ENCODE measurements at regions not wholly inside any gene's neighbourhood (a gene's known extent, or its start where the extent isn't known, plus 50 kb on each side); places are given as distances from the start of the nearest gene placed in this dataset.

- Histone ChIP-seq H3K4me3 (no peak overlapping the region), H3K27ac (replicated peaks) (no peak overlapping the region), H3K9me3 (replicated peaks) (no peaks in the 10 kb centered on the region), H3K4me1 (no peaks in the 10 kb centered on the region), H3K36me3 (no peaks in the 10 kb centered on the region), H3K27me3 (ENCODE audit: low read depth) (no peaks in the 10 kb centered on the region)
- intact Hi-C loops (cut with micrococcal nuclease), result no loop called here
- no peak for DNase-seq
- TF ChIP-seq CTCF (IDR thresholded peaks at IDR 0.05; ENCODE audit: borderline replicate concordance), result no peak
Observed at GRCh38 chr7:142414915-142415314, 157.1 kb upstream of the PRSS58 start.

GRCh38 chr7:142414135-142414534, 156.3 kb upstream of the PRSS58 start:
- Histone ChIP-seq H3K9me3 (replicated peaks) (no peaks in the 10 kb centered on the region), H3K27ac (replicated peaks) (no peak overlapping the region), H3K36me3 (no peaks in the 10 kb centered on the region), H3K27me3 (ENCODE audit: low read depth) (no peaks in the 10 kb centered on the region), H3K4me1 (no peaks in the 10 kb centered on the region), H3K4me3 (no peak overlapping the region)
- no peak for TF ChIP-seq CTCF (IDR thresholded peaks at IDR 0.05; ENCODE audit: borderline replicate concordance)
- intact Hi-C loops (cut with micrococcal nuclease), result no loop called here
- DNase-seq, result no peak

GRCh38 chr7:142413280-142414000, 155.6 kb upstream of the PRSS58 start:
- no peak for DNase-seq
- Histone ChIP-seq H3K4me3 (no peak overlapping the region), H3K27me3 (ENCODE audit: low read depth) (no peaks in the 10 kb centered on the region), H3K27ac (replicated peaks) (no peak overlapping the region), H3K9me3 (replicated peaks) (no peaks in the 10 kb centered on the region), H3K4me1 (no peaks in the 10 kb centered on the region), H3K36me3 (no peaks in the 10 kb centered on the region)
- intact Hi-C loops (cut with micrococcal nuclease), result no loop called here
- no peak for TF ChIP-seq CTCF (IDR thresholded peaks at IDR 0.05; ENCODE audit: borderline replicate concordance)

GRCh38 chr7:142412551-142413193, 154.8 kb upstream of the PRSS58 start:
- TF ChIP-seq CTCF (IDR thresholded peaks at IDR 0.05; ENCODE audit: borderline replicate concordance), result peak; percentile 36
- H3K27me3 ChIP-seq (ENCODE audit: low read depth), result no peaks in the 10 kb centered on the region
- H3K36me3 ChIP-seq, result no peaks in the 10 kb centered on the region
- intact Hi-C loops (cut with micrococcal nuclease), result no loop called here
- no peak for DNase-seq
- no peak overlapping the region for H3K27ac ChIP-seq (replicated peaks)
- H3K4me1 ChIP-seq, result no peaks in the 10 kb centered on the region
- no peaks in the 10 kb centered on the region for H3K9me3 ChIP-seq (replicated peaks)
- H3K4me3 ChIP-seq, result no peak overlapping the region

- intact Hi-C loops (cut with micrococcal nuclease), result no loop called here
- Histone ChIP-seq H3K27me3 (ENCODE audit: low read depth) (no peaks in the 10 kb centered on the region), H3K36me3 (no peaks in the 10 kb centered on the region), H3K27ac (replicated peaks) (no peak overlapping the region), H3K4me3 (no peak overlapping the region), H3K4me1 (no peaks in the 10 kb centered on the region), H3K9me3 (replicated peaks) (no peaks in the 10 kb centered on the region)
- no peak for TF ChIP-seq CTCF (IDR thresholded peaks at IDR 0.05; ENCODE audit: borderline replicate concordance)
- no peak for DNase-seq
Observed at GRCh38 chr7:142409471-142409870, 151.6 kb upstream of the PRSS58 start.

All from left ventricle myocardium inferior (tissue), 1 donor.